GM13976 (cell line): ENCODE measurements at regions not wholly inside any gene's neighbourhood (a gene's known extent, or its start where the extent isn't known, plus 50 kb on each side); places are given as distances from the start of the nearest gene placed in this dataset.
"Not testable (repeated sequence)": the region's sequence is repeated elsewhere in the genome, so short reads cannot be mapped to it uniquely, and the experiment has no call there.

ENCODE experiments used
- DNase-seq: peaks from one replicate; pipeline ENCODE4 v3.0.0; 2012; ENCODE audit warnings: low spot score
- CTCF ChIP-seq: IDR thresholded peaks from 2 replicates; pipeline ENCODE4 v1.5.1; 2012; ENCODE audit warnings: borderline replicate concordance, mild to moderate bottlenecking; ENCODE audit not compliant: insufficient read depth; ENCODE audit errors: extremely low read depth, missing control alignments, control extremely low read depth
- in situ Hi-C: fragments of 300-500 bp; cut with MboI; formaldehyde crosslinking; loops from one replicate; pipeline ENCODE4 v1.12.0; 2022; ENCODE audit warnings: low sequenced_read_pairs, mixed read lengths, inconsistent platforms; ENCODE audit not compliant: unreplicated experiment

GRCh38 chr6:8943073-8943472, 507.7 kb upstream of the SLC35B3 start:
- DNase-seq: no peak
- TF ChIP-seq CTCF: no peak
- in situ Hi-C loops: no loop called here

- DNase-seq: no peak
- in situ Hi-C loops: no loop called here
- TF ChIP-seq CTCF: no peak
Observed at GRCh38 chr6:8941577-8941976, 506.2 kb upstream of the SLC35B3 start.

- no peak for DNase-seq
- in situ Hi-C loops: no loop called here
Observed at GRCh38 chr6:8940356-8940755, 505.0 kb upstream of the SLC35B3 start.

DNA sequence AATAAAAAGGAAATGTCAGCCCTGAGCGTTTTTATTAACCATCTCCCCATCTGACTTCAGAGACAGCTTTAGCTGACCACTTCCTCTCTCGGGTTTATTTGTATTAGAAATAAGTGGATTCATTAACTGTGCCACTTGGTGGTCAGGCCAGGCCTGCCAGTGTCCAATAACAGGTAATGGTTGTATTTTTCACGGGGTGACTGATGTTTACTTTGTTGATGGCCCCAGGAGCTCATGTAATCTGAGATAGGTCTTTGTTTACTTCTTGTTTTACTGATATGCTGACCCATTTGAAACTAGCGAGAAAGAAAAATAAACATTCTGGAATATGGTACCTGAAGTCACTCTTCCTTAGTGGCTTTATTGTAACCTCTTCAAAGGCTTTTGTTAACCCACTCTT, 504.3 kb upstream of the SLC35B3 start:
- TF ChIP-seq CTCF: no peak
- DNase-seq: no peak
- in situ Hi-C loops: no loop called here

More at GRCh38 chr6:8940356-8940755, 505.0 kb upstream of the SLC35B3 start:
- no peak for TF ChIP-seq CTCF

GRCh38 chr6:8934318-8934717, 499.0 kb upstream of the SLC35B3 start:
- in situ Hi-C loops: no loop called here
- TF ChIP-seq CTCF: no peak
- DNase-seq: no peak

- no peak for TF ChIP-seq CTCF
- in situ Hi-C loops: no loop called here
- DNase-seq: no peak
Observed at GRCh38 chr6:8930009-8930408, 494.7 kb upstream of the SLC35B3 start.

DNA sequence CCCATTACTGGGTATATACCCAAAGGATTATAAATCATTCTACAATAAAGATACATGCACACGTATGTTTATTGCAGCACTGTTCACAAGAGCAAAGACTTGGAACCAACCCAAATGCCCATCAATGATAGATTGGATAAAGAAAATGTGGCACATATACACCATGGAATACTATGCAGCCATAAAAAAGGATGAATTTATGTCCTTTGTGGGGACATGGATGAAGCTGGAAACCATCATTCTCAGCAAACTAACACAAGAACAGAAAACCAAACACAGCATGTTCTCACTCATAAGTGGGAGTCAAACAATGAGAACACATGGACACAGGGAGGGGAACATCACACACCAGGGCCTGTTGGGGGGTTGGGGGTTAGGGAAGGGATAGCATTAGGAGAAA, 484.9 kb upstream of the SLC35B3 start:
- DNase-seq, in situ Hi-C loops: not testable (repeated sequence)

DNA sequence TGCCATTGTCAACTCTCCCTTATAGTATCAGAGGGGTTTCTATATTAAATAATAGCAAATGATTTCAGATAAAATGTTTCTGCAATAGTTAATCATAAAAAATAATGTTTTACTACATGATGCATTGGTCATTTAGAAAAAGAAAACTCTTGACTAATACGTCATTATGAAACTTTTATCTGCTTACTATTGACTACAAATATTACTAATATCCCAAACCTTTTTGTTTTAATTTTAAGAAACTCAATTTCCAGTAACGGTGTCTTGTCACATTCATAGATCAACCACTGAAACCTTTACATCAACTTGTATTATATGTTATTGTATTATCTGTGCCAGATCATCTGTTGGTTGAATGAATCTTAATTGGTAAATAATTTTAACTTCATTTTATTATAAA, 482.9 kb upstream of the SLC35B3 start:
- no peak for TF ChIP-seq CTCF
- in situ Hi-C loops: no loop called here
- no peak for DNase-seq
